Brain microvascular endothelial cell (primary cell): ENCODE measurements at regions not wholly inside any gene's neighbourhood (a gene's known extent, or its start where the extent isn't known, plus 50 kb on each side); places are given as distances from the start of the nearest gene placed in this dataset.

Experiments
- DNase-seq: peaks from one replicate; pipeline ENCODE4 v3.0.0-alpha.2; 2020
- H3K27ac ChIP-seq: fragments of 250-450 bp; sonication (Bioruptor Pico); 2 replicates; pipeline ENCODE4 v1.5.1; 2020; ENCODE audit warnings: mild to moderate bottlenecking, moderate library complexity
- H3K27me3 ChIP-seq: fragments of 250-450 bp; sonication (Bioruptor Pico); replicated peaks from 2 replicates; pipeline ENCODE4 v1.5.1; 2020; ENCODE audit warnings: mild to moderate bottlenecking
- H3K36me3 ChIP-seq: fragments of 250-450 bp; sonication (Bioruptor Pico); replicated peaks from 2 replicates; pipeline ENCODE4 v1.5.1; 2020; ENCODE audit warnings: mild to moderate bottlenecking
- H3K4me3 ChIP-seq: 2 replicates; pipeline ENCODE4 v1.5.1; 2011; ENCODE audit warnings: low read depth, mild to moderate bottlenecking, control low read depth, low read length, moderate library complexity
- in situ Hi-C: cut with HindIII; loops from 2 replicates; pipeline ENCODE4 v1.10.0; 2017; ENCODE audit warnings: low sequenced_read_pairs, low pct_ligation_motif_present
- TF ChIP-seq, protein P1 (sequence below): IDR thresholded peaks from 2 replicates; pipeline ENCODE4 v1.5.1; 2011; ENCODE audit warnings: low read depth, mild to moderate bottlenecking, moderate library complexity, low read length, control low read depth, inconsistent platforms; ENCODE audit errors: missing control alignments

DNA sequence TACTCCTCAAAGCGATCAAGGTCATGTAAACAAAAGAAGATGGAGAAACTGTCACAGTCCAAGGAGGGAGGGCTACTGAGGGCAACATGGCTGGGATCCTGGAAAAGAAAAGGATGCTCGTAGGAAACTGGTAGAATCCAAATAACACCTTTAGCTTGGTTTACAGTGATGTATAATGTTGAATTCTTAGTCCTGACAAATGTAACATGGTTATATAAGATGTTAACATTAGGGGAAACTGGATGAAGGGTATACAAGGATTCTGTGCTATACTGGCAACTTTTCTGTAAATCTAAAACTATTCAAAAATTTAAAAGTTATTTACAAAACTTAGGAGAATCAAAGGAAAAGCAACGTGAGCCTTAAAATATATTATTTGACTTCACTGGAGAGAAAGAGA lies 257.0 kb downstream of the TTC32 start:
- Histone ChIP-seq H3K27ac (no peak overlapping the region), H3K4me3 (no peak overlapping the region), H3K36me3 (no peaks in the 10 kb centered on the region), H3K27me3 (no peaks in the 10 kb centered on the region)
- in situ Hi-C loops, result no loop called here
- TF ChIP-seq, protein P1, sequence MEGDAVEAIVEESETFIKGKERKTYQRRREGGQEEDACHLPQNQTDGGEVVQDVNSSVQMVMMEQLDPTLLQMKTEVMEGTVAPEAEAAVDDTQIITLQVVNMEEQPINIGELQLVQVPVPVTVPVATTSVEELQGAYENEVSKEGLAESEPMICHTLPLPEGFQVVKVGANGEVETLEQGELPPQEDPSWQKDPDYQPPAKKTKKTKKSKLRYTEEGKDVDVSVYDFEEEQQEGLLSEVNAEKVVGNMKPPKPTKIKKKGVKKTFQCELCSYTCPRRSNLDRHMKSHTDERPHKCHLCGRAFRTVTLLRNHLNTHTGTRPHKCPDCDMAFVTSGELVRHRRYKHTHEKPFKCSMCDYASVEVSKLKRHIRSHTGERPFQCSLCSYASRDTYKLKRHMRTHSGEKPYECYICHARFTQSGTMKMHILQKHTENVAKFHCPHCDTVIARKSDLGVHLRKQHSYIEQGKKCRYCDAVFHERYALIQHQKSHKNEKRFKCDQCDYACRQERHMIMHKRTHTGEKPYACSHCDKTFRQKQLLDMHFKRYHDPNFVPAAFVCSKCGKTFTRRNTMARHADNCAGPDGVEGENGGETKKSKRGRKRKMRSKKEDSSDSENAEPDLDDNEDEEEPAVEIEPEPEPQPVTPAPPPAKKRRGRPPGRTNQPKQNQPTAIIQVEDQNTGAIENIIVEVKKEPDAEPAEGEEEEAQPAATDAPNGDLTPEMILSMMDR, result no peak
- DNase-seq, result no peak

DNA sequence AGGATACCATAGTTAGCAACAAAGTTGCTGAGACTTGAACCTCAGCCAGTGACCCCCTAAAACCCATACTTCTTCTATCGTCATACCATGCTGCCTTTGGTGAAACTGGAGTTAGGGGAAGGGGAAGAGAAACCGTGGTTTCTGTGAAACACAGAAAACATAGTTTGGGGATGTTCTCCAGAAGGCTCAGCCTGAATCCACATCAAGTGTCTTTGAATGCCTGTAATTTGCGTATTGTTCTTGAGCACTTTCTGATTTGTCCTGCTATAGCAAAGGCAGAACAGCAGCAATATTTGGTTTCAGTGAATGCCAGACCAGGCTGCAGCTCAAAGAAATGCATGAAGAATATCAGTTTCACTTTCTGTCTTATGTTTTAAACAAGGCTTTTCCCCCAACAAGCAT lies 258.7 kb downstream of the TTC32 start:
- Histone ChIP-seq H3K4me3 (no peak overlapping the region), H3K27ac (no peak overlapping the region), H3K36me3 (no peaks in the 10 kb centered on the region), H3K27me3 (no peaks in the 10 kb centered on the region)
- in situ Hi-C loops, result no loop called here
- DNase-seq, result no peak
- TF ChIP-seq, protein P1, result no peak

- Histone ChIP-seq H3K4me3 (no peak overlapping the region), H3K27me3 (no peaks in the 10 kb centered on the region), H3K36me3 (no peaks in the 10 kb centered on the region), H3K27ac (no peak overlapping the region)
- no peak for DNase-seq
- in situ Hi-C loops, result no loop called here
- TF ChIP-seq, protein P1, result no peak
These were observed 259.3 kb downstream of the TTC32 start for GRCh38 chr2:19642501-19642900.

DNA sequence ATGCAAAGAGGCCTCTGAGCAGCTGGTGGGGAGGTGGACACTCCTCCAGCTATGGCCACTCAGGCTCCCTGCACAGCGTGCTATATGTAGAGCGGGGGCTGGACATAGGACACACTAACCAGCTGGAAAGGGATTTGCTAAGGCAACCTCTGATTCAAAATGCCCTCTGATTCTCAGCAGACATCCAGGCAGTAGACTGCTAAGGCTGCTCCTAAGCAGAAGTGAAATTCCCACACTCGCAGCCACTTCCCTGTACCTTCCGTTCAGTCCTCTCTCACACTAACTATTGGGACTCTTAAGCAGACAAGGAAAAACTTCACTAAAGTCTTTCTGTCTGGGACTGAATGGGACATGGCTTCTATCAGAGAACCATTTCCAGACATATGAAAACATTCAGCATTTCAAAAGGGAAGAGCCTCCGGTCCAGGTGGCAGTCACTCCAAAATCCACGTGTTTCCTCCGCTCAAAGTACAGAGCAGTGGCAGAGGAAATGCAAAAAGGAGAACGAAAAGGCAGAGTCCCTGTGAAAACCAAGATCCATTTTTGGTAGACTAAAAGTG lies 265.8 kb downstream of the TTC32 start:
- DNase-seq, result no peak
- H3K4me3 ChIP-seq, result no peak overlapping the region
- H3K27me3 ChIP-seq, result no peaks in the 10 kb centered on the region
- in situ Hi-C loops, result no loop called here
- no peak overlapping the region for H3K27ac ChIP-seq
- no peaks in the 10 kb centered on the region for H3K36me3 ChIP-seq
- TF ChIP-seq, protein P1, result no peak

- H3K27me3 ChIP-seq, result no peaks in the 10 kb centered on the region
- TF ChIP-seq, protein P1, result no peak
- no peak overlapping the region for H3K27ac ChIP-seq
- in situ Hi-C loops, result no loop called here
- H3K36me3 ChIP-seq, result no peaks in the 10 kb centered on the region
- DNase-seq, result no peak
- H3K4me3 ChIP-seq, result no peak overlapping the region
These were observed 269.3 kb downstream of the TTC32 start for GRCh38 chr2:19632403-19632991.

DNA sequence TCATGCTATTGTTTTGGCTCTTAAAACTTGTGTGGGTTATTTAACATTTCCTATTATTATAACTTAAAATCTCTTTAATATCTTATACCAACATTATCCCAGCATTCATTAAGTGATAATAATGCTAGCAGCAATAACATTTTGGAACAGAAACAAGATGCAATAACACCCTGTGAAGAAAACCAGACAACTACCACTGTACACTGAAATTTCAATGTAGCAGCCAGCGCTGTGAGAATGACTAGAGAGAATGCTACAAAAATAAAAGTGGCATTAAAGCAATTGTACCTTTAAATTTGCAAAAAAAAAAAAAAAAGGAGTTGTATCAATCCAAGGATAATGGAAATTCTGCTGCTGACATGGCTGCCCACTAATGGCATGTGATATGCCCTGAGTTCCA lies 269.9 kb downstream of the TTC32 start:
- Histone ChIP-seq H3K36me3 (no peaks in the 10 kb centered on the region), H3K27ac (no peak overlapping the region), H3K4me3 (no peak overlapping the region), H3K27me3 (no peaks in the 10 kb centered on the region)
- TF ChIP-seq, protein P1, result no peak
- DNase-seq, result no peak
- in situ Hi-C loops, result no loop called here
